Embryonic facial prominence (tissue), 1 donor: ENCODE measurements at regions not wholly inside any gene's neighbourhood (a gene's known extent, or its start where the extent isn't known, plus 50 kb on each side); places are given as distances from the start of the nearest gene placed in this dataset.

ENCODE experiments used
- DNase-seq: peaks from one replicate; pipeline ENCODE4 v3.0.0-alpha.2; 2016; ENCODE audit errors: extremely low spot score

DNA sequence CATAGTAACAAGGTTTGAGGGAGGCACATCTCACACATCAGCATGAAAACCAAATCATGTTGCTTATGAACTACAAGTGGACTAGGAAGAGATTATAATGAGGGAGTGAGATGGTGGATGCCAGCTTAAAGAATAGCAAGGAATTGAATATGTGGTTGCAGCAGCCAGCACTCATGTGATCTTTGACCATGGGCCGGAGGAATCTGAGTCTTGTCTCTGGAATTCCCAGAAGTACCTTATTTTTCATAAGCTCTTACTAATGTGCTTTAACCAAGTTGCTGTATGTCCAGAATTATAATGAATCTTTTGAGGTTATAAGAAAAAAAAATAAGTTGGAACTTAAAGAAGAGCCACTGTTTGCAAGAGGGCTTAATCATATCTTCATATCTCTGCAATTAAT is 97.0 kb downstream of the DISP1 start:
- no peak for DNase-seq

DNA sequence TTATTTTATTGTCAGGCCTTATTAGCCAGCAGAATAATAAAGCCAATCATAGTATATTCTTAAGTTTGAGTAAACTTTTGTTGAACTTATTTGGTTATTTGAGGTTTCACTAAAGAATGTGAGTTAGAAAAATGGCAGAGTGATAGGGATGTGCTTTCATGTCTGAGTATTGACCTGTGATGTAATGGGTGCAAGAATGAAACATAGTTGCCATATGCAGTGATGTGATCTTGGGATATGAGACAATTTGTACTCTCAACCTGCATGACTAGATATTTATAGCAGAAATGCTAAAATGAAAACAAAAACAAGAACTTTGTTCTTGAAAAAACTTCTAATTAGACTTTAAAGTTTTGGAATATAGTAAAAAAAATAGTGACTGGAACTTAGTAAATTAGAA is 97.9 kb downstream of the DISP1 start:
- DNase-seq, result no peak

DNA sequence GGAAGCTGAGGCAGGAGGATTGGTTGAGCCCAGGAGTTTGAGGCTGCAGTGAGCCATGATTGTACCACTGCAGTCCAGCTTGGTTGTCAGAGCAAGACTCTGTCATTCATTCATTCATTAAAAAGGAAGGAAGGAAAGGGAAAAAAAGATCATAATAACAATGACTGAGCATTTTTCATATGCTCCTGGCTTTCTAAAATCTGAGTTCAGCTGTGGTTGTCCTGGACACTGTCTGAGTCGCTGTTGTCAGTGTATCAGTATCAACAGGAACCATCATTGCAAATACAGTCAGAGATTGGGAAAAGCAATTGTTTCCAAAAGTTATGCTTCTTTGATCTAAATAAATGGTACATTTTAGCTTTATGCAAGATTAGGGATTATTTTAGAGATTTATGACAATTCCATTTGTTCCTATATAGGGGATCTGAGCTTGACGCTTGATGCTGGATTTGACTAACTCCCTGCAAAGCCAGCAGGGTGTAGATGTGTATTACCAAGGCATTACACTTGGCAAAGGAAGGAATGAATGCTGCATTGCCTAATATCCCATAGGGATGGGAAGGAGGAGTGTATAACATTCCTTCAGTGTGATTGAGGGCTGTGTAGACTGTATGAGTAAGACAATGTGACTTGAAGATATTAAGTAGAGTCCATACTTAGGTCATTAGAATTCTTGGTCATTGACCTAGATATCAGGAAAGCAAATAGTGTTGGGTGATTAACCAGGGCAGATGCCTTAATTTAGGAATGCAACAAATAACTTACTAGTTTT is 100.2 kb downstream of the DISP1 start:
- no peak for DNase-seq

DNA sequence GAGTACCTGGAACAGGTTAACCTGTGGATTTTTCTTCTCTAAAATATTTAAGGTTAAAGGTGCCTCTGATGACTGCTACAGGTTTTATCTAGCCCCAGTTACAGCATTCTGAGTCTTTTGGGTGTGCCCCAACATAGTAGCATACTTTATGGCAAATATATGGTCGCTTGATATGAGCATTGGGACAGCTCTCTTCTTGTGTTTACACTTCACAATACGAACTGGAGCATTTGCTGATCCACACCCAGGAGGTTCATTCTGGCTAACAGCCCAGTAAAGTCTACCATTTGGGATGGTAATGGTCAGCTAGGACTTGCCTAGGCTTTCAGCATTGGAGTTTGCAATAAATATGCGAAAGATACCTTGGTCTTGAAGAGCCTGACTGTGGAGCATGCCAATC is 101.3 kb downstream of the DISP1 start:
- no peak for DNase-seq

DNA sequence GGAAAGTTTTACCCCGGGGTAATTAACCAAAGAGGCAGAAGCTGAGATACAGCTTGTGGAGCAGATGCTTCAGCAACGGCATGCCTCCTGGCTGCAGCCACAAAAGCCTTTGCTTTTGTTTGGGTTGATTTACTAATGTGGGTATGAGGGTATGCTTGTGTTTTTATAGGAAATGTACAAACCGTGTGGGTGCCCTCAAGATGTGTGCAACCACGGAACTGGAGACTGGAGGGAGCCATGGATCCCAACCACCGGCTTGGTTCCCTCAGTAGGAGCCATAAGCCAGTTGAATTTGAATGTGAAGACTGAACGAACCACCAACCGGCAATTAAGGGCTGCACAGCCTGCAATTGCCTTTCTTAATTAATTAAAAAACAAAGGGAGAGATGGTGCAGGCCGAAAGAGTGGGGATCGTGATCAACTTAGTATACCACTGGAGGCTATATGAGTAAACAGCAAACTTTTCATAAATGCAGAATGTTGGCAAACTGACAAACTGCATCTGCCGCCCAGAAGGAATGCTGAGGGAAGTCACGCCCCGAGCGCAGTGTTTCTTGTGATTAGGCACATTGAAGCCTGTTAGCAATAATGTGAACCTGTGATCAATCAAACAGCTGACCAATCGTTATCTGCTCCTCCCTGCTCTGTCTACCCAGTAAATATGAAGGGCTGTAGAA is 104.1 kb downstream of the DISP1 start:
- DNase-seq, result no peak

DNA sequence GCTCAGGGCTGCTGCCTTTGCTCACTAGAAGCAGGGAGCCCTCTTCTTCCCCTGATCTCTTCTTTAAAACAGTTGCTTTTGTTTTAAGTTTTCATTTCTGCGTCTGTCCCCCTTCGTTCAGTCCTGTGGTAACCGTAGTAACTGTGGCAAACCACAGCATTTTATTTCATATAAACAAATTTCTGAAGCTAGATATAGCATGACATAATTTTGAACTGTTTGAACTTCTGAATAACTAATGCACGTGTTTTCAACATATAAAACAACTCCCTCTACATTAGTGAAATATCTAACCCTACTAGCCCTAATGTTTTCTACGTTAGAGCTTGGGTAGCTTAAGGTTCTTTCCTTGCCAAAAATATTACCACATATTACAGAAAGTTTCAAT is 104.6 kb downstream of the DISP1 start:
- DNase-seq, result peak; percentile 37

DNA sequence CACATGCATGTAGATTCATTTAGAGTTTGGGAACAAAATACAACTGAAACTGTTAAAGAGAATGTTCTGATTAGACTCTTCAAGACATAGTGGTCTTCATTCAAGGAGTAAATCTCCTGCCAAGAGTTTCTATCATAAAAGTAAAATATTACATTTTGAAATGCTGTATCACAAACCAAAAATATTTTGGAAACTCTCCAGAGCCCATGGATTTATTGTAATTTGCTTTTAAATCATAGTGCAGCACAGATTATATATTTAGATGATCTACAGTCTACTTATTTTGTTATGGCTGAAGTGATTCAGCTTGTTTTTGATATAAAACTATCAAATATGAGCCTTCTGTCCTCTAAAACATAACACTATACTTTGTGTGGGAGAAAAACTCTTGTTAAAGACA is 105.3 kb downstream of the DISP1 start:
- no peak for DNase-seq

DNA sequence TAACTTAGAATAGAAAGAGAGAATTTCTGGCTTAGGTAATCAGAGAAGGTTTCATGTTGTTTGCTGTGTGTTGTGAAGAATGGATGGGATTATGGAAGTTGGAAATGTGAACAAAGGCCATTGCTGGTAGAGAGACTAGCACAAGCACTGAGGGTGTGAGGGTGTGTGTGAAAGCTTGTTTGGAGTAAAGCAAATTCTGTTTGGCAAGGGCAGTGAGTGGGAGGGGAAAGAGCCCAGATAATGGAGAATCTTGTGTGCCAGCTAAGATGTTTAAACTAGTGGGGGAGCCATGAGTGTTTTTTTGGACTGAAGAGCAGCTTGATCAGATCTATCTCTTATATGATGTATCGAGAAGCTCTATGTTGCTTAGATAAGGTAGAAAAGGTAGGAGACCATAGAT is 107.1 kb downstream of the DISP1 start:
- no peak for DNase-seq

DNA sequence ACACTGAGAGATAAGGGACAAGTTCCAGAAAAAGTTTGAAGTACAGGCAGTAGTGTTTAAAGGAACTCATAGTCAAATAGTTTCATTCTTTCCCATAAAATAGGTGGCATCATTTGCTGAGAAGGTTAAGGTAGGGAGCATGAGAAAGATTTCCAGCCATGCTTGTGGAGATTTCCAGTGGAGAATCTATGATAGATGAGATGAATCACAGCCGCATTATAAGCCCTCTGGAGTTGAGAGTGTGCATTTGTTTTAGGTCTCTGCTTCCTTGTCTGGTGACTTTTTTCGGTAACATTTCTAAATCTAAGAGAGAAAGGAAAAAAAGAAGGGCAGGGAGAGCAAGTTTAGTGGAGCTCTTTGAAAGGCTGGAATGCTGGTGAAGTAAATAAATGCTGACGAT is 108.7 kb downstream of the DISP1 start:
- DNase-seq, result no peak

DNA sequence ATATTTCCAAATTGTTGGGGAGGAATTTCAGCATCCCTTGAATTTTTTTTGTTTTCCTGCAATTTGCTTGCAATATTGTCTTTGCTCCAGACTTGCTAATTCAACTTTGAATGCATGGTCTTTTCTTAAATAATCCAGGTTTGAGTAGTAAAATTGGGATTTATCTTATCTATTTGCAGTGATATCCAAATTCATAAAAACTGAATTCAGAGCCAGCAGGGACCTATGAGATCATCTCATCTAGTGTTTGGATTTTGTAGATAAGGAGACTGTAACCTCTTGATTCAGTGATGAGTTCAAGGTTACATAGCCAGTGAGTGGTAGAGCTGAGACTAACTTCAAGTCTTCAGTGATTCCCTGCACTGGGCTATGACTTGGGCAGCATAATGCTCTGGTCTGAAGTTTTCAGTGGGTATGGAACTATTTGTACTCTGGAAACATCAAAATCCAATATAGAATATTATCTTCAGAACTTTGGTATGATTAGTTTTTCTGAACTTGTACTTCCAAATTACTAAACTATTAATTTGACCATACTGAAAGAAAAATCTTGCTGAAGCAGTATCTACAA is 109.4 kb downstream of the DISP1 start:
- no peak for DNase-seq

DNA sequence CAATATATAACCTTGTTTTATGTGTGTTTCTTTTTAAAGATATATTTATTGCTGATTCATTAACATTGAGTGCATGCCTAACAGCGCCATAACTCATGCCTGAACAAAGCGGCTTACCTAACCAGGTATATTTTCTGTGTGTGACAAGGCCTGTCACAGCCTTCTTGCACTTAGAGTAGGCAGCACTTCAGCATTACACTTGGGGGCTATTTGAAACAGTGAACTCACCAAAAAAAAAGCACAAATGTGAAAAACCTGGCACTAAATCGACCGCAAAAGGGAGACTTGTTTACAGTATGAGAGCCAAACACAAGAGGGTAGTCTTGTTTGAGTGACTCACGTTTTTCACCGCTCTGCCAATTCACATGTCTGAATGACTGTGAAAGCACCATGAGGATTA is 111.7 kb downstream of the DISP1 start:
- DNase-seq, result no peak

DNA sequence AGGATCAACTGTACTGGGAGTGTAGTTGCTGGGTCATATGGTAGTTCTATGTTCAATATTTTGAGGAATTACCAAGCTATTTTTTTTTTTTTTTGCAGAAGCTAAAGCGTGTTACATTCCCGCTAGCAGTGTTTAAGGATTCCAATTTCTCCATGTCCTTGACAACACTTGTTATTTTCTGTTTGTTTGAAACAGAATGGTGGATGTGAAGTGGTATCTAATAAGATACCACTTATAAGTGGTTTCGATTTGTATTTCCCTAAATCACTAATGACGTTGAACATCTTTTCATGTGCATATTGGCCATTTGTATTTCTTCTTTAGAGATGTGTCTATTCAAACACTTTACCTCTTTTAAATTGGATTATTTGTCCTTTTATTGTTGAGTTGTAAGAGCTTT is 112.2 kb downstream of the DISP1 start:
- DNase-seq, result no peak

DNA sequence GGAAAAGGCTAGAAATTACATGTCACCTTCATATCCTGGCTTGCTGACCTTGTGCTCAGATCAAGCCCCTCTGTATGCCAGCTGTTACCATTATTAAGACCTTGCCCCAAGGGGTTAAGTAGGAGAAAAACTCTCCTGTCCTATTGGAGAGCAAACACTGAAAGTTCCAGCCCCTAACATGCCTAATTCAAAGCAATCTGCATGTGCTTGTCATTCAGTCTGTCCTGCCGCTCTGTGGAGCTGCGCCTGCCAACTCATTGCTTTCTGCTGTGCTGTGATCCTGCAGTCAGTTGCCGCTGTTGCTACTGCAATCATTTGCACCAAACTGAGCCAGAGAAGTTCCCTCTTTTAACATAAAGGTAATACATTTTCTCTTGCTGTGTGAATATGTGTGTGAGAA is 113.4 kb downstream of the DISP1 start:
- peak; percentile 50 for DNase-seq

DNA sequence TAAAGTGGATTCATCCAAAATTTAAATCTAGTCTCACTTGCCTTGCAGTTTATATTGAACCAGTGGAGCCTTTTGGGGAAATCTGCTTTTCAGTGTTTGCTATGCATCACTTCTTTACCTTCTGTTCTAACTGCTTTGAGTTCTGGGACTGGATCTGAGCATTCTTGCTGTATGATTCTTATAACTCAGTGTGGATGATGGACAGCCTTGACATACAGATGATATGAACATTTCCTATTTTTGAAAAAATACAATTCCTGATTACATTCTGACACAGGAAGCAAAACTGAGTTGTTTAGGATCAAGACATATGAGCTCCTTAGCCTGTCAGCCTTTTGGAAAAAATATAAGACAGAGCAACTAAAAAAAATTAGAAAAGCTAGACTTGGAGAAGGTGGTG is 115.2 kb downstream of the DISP1 start:
- DNase-seq, result no peak

DNA sequence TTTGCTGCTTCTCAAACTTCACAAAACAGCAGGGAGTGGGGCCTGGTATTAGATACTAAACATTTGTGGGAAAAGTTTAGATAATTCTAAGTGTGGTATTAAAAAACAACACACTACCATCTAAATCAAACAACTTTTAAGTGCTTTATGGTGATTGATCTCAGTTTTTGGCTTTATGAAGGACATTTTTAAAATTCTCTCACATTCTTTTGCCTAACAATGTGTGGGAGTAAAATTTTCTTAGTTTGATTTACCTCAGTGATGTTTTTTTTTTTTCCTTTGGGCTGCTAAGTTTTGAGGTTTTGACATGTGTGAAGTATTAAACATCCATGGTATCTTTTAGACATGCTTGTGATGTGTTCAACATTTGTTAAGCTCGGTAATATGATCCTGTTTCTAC is 116.2 kb downstream of the DISP1 start:
- no peak for DNase-seq

DNA sequence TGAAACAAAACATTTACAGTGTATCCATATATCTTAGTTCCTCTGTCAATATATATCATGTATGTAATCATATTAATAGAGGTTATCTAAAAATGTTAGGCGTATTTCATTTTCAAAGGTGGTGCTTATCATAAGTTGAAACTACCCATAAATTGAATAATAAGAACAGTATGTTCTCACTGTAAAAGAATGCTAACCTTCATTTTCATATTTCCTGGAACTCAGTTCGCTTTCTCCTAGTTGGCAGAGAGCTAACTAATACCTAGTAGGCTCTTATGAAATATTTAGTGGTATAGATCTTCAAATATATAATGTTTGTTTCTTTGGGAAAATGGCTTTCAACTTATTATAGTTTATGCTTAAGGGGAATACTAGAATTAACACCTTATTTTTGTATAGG is 118.4 kb downstream of the DISP1 start:
- no peak for DNase-seq

DNA sequence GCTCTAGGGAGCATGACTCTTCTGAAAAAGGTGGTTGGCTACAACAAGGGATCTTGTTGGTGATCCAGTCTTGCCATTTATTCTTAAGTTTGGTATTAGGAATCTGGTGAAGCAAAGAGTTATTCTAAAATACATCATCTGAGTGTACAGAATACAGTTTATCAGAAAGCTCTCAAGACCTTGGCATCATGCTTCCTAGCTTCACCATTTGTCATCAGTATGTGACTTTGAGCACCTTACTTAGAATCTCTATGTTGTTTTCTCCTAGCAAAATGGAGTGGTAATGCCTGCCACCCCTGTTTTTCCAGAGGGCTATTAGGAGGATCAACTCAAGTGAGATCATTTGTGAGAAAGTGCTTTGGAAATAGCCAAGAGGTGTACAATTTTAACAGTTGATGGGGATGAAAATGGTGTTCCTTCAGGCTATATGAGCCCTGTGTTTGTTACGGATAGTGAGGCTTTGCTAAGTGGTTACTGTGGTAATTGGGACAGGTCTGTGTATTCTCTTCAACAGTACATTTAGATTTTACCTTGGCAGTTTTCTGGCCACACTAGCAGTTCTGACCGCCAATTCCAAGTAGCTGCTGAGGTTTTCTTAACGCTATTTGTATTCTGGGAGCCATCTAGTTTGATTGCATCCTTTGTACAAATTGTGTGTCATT is 120.5 kb downstream of the DISP1 start:
- no peak for DNase-seq

DNA sequence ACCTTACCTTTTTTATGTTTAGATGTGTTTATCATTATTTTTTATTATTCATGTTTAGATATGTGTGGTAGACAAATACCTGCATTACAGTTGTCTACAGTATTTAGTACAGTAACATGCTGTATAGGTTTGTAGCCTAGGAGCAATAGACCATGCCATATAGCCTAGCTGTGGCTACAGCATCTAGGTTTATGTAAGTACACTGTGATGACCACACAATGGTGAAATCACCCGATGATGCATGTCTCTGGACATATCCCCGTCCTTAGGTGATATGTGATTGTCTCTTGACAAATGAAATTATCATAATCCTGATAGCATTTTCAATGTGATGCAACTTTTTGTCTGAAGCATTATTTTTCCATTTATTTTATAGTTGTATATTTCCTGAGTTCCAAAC is 121.2 kb downstream of the DISP1 start:
- DNase-seq, result no peak

DNA sequence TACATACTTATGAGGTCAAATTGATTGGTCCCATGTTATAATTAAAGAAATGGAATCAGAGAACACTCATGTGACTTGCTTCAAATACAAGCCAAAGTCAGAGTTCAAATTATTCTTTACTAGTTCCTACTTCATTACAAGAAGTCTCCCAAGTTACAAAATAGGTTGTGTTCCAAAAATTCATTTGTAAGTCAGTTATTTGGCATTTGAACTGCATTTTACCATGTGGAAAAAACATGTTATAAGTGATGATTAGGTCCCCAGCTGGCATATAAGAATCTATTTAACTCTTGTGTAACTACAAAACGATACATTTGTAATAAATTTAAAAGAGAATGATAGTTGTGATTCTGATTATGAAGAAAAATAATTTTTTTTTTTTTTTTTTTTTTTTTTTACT is 124.1 kb downstream of the DISP1 start:
- no peak for DNase-seq

DNA sequence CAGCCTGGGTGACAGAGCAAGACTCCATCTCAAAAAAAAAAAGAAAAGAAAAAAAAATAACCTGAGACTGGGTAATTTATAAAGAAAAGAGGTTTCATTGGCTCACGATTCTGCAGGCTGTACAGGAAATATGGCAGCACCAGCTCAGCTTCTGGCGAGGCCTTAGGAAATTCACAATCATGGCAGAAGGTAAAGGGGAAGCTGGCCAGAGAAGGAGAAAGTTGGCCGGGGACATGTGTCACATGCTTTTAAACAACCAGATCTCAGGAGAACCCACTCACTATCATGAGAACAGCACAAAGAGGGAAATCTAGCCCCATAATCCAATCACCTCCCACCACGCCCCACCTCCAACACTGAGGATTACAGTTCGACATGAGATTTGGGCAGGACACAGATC is 125.3 kb downstream of the DISP1 start:
- no peak for DNase-seq

DNA sequence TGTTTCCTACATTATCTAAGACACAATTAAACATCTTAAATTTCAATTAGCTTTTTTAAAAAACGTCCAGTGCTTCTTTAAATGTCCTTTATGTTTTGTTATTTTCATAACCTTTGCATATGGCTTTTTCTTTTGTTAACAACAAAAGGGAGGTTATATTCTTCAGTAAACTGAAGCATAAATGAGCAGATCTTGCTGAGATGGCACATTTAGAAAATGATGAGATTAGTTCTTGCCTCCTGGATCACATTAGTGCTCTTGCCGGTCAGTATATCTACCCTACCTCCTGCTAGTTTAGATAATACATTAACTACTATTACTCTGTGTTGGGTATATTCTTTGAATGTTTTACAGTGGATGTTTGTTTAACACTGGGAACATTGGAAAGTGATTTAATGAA is 126.1 kb downstream of the DISP1 start:
- DNase-seq, result no peak

DNA sequence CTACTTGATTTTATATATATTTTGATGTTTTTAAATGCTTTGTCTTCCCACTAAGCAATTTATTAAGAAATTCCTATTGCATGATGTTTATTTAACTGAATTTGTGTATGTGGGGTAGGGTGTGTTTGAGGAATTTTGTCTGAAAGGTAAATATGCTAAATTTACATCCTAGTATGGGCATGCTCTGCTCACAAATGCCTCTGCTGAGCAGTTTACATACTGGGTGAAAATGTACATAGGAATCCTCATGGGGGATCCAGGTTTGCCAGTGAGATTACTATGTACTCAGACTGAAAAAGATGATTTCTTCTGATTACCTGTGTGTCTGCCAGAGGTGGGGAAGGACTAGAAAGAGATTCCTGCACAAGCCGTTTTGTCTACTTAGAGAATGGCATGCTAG is 126.6 kb downstream of the DISP1 start:
- no peak for DNase-seq

DNA sequence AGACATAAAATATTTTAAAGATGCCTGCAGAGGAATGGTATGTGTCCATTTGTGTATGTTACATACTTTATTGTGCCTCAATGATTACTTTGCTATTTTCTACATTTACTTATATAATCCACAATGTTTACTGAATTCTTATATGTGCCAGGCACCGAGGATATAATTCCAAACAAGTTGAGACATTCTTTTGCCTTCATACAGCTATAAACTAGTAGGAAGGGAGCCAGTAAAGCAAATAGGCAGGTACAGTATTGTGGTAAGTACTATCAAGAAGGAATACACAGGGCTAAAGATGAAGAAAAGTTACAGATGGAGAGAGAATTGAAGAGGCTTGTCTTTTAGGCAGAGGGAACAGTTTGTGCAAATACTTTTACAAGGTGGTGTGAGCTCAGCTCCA is 131.6 kb downstream of the DISP1 start:
- DNase-seq, result no peak
